OCI-LY7 (cell line): ENCODE measurements at regions not wholly inside any gene's neighbourhood (a gene's known extent, or its start where the extent isn't known, plus 50 kb on each side); places are given as distances from the start of the nearest gene placed in this dataset.

ENCODE experiments used
- EZH2phosphoT487 ChIP-seq: fragments of 200-600 bp; sonication (generic); IDR thresholded peaks from 2 replicates; pipeline ENCODE4 v1.6.1; 2018; ENCODE audit warnings: low read depth, borderline replicate concordance, mild to moderate bottlenecking, mixed run types, antibody characterized with exemption, low read length, moderate library complexity, mixed read lengths
- TF ChIP-seq, protein P1 (sequence below): fragments of 200-600 bp; sonication (generic); conservative IDR thresholded peaks from 2 replicates; pipeline ENCODE4 v1.5.1; 2014; ENCODE audit warnings: mild to moderate bottlenecking, antibody characterized with exemption, low read length, moderate library complexity, mixed read lengths

GRCh38 chr5:61886214-61886613 is 419.8 kb upstream of the KIF2A start:
- TF ChIP-seq, protein P1, sequence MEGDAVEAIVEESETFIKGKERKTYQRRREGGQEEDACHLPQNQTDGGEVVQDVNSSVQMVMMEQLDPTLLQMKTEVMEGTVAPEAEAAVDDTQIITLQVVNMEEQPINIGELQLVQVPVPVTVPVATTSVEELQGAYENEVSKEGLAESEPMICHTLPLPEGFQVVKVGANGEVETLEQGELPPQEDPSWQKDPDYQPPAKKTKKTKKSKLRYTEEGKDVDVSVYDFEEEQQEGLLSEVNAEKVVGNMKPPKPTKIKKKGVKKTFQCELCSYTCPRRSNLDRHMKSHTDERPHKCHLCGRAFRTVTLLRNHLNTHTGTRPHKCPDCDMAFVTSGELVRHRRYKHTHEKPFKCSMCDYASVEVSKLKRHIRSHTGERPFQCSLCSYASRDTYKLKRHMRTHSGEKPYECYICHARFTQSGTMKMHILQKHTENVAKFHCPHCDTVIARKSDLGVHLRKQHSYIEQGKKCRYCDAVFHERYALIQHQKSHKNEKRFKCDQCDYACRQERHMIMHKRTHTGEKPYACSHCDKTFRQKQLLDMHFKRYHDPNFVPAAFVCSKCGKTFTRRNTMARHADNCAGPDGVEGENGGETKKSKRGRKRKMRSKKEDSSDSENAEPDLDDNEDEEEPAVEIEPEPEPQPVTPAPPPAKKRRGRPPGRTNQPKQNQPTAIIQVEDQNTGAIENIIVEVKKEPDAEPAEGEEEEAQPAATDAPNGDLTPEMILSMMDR, result no peak
- TF ChIP-seq EZH2phosphoT487, result no peak
